ENCODE measurements at regions not wholly inside any gene's neighbourhood (a gene's known extent, or its start where the extent isn't known, plus 50 kb on each side); places are given as distances from the start of the nearest gene placed in this dataset.

- Histone ChIP-seq H3K4me1 (ENCODE audit: control insufficient read depth, insufficient read depth, low read length) (no peaks in the 10 kb centered on the region), H3K36me3 (ENCODE audit: control insufficient read depth, insufficient read depth, low read length) (no peaks in the 10 kb centered on the region), H3K4me3 (ENCODE audit: low read length) (no peak overlapping the region), H3K27ac (ENCODE audit: low read depth, low read length) (no peak overlapping the region), H3K27me3 (ENCODE audit: control insufficient read depth, insufficient read depth, low read length) (no peaks in the 10 kb centered on the region), H3K9ac (ENCODE audit: low read length) (no peak overlapping the region)
Measured at GRCh38 chr2:21690005-21690404, 566.2 kb downstream of the TDRD15 start.

DNA sequence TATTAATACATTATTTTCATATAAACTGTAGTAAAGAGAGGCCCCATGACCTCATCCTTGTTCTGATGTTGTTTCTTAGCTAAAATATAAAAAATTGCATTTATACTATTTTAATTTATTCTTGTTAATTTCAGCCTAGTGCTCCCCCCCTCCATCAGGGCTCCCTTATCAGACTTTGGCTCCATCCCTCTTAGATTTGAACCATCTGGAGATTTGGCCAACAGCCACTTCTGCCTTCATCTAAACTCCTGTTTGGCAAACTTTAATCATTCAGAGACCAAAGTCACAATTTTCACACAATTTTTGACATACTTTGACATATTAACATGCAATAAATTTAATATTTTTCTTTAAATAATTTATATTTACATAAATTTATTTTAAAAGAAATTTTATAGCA, 569.3 kb downstream of the TDRD15 start:
- H3K4me3 ChIP-seq (ENCODE audit: low read length): no peak overlapping the region
- no peak overlapping the region for H3K27ac ChIP-seq (ENCODE audit: low read depth, low read length)
- H3K36me3 ChIP-seq (ENCODE audit: control insufficient read depth, insufficient read depth, low read length): no peaks in the 10 kb centered on the region
- H3K27me3 ChIP-seq (ENCODE audit: control insufficient read depth, insufficient read depth, low read length): no peaks in the 10 kb centered on the region
- H3K9ac ChIP-seq (ENCODE audit: low read length): no peak overlapping the region
- no peaks in the 10 kb centered on the region for H3K4me1 ChIP-seq (ENCODE audit: control insufficient read depth, insufficient read depth, low read length)

DNA sequence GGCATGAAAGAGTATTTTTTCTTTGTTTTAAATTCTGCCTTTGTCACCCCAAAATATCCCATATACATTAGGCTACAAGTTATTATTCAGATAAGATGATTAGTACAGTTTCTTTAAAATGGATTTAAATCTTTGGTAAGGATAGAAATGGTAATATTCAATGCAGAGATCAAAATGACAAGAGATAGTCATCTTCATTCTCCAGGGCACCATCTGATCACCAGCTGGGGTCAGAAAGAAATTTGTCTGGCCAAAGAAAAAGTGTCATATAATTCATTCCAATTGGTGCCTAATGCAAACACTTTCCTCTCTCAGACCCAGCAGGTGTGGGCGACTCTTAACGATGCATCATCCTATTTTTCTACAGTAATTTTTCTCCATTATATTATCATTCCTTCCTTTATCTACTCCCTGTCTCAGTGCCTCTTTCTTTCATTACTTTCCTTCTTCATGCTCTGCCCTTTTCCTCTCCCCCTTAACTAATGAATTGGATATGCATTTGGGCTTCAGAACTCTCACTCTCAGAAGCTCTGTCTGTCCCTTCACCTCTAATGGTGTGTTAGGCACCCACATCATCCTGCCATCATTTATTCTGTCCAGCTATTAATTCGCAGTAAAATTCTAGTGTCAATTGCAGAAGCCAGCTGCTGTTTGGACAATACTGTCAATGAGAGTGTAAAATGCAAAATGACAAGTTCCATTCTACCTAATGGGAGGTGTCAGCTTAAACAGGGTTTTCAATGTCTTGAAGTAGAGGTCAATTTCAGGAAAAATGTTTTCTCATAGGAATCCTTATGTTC, 570.5 kb downstream of the TDRD15 start:
- Histone ChIP-seq H3K4me3 (ENCODE audit: low read length) (no peak overlapping the region), H3K27ac (ENCODE audit: low read depth, low read length) (no peak overlapping the region), H3K9ac (ENCODE audit: low read length) (no peak overlapping the region), H3K27me3 (ENCODE audit: control insufficient read depth, insufficient read depth, low read length) (no peaks in the 10 kb centered on the region), H3K4me1 (ENCODE audit: control insufficient read depth, insufficient read depth, low read length) (no peaks in the 10 kb centered on the region), H3K36me3 (ENCODE audit: control insufficient read depth, insufficient read depth, low read length) (no peaks in the 10 kb centered on the region)

GRCh38 chr2:21696900-21697299, 573.1 kb downstream of the TDRD15 start:
- Histone ChIP-seq H3K9ac (ENCODE audit: low read length) (no peak overlapping the region), H3K4me1 (ENCODE audit: control insufficient read depth, insufficient read depth, low read length) (no peaks in the 10 kb centered on the region), H3K36me3 (ENCODE audit: control insufficient read depth, insufficient read depth, low read length) (no peaks in the 10 kb centered on the region), H3K27ac (ENCODE audit: low read depth, low read length) (no peak overlapping the region), H3K4me3 (ENCODE audit: low read length) (no peak overlapping the region), H3K27me3 (ENCODE audit: control insufficient read depth, insufficient read depth, low read length) (no peaks in the 10 kb centered on the region)

DNA sequence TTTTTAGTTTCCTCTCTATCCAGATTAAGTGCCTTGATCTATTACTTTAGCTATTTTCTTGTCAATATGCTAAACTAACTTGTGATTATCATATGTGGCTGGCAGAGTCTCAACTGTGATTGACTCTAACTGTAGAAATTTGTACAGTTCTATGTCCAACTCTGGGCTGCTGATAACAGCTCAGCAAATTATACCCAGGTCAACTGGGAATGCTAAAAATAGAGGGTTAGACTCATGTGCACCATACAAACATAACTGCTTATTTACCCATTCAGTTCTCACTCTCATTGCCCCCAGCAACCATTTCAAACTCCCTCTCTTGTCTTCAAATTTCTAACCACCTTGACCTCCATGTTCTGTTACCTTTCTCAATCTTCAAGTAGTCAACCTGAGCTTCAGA, 576.9 kb downstream of the TDRD15 start:
- Histone ChIP-seq H3K27ac (ENCODE audit: low read depth, low read length) (no peak overlapping the region), H3K36me3 (ENCODE audit: control insufficient read depth, insufficient read depth, low read length) (no peaks in the 10 kb centered on the region)

DNA sequence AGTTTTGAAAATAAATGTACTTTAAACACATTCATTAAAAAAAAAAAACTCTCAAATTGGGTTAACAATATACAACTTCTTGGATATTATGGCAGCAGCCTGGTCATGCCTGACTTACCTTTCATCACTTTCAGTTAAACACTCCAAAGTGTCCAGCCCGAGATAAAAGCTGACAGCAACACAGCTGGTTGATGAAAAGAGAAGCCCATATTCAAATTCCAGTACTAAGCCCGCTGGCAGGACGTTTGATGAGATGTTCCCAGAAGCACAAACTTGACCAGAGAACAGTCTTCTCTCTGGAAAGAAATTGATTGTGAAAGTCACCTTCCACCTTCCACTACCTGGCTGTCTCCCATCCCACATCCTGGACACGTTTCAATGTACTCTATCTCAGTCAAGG, 586.3 kb downstream of the TDRD15 start:
- Histone ChIP-seq H3K9ac (ENCODE audit: low read length) (no peak overlapping the region), H3K36me3 (ENCODE audit: control insufficient read depth, insufficient read depth, low read length) (no peaks in the 10 kb centered on the region), H3K27me3 (ENCODE audit: control insufficient read depth, insufficient read depth, low read length) (no peaks in the 10 kb centered on the region), H3K4me1 (ENCODE audit: control insufficient read depth, insufficient read depth, low read length) (no peaks in the 10 kb centered on the region), H3K27ac (ENCODE audit: low read depth, low read length) (no peak overlapping the region), H3K4me3 (ENCODE audit: low read length) (no peak overlapping the region)

More for the DNA sequence above, 576.9 kb downstream of the TDRD15 start:
- Histone ChIP-seq H3K27me3 (ENCODE audit: control insufficient read depth, insufficient read depth, low read length) (no peaks in the 10 kb centered on the region), H3K4me1 (ENCODE audit: control insufficient read depth, insufficient read depth, low read length) (no peaks in the 10 kb centered on the region), H3K4me3 (ENCODE audit: low read length) (no peak overlapping the region), H3K9ac (ENCODE audit: low read length) (no peak overlapping the region)

DNA sequence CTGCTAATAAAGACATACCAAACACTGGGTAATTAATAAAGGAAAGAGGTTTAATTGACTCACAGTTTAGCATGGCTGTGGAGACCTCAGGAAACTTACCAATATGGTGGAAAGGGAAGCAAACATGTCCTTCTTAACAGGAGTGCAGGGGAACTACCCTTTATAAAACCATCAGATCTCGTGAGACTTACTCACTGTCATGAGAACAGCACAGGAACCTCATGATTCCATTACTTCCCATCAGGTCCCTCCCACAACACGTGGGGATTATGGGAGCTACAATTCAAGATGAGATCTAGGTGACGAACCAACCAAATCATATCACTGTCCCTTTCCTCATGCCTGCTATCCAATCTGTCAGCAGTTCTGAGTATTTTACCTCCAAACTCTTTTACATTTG, 586.7 kb downstream of the TDRD15 start:
- H3K27me3 ChIP-seq (ENCODE audit: control insufficient read depth, insufficient read depth, low read length): no peaks in the 10 kb centered on the region
- H3K9ac ChIP-seq (ENCODE audit: low read length): no peak overlapping the region
- no peaks in the 10 kb centered on the region for H3K4me1 ChIP-seq (ENCODE audit: control insufficient read depth, insufficient read depth, low read length)
- no peak overlapping the region for H3K4me3 ChIP-seq (ENCODE audit: low read length)
- no peak overlapping the region for H3K27ac ChIP-seq (ENCODE audit: low read depth, low read length)
- H3K36me3 ChIP-seq (ENCODE audit: control insufficient read depth, insufficient read depth, low read length): no peaks in the 10 kb centered on the region

DNA sequence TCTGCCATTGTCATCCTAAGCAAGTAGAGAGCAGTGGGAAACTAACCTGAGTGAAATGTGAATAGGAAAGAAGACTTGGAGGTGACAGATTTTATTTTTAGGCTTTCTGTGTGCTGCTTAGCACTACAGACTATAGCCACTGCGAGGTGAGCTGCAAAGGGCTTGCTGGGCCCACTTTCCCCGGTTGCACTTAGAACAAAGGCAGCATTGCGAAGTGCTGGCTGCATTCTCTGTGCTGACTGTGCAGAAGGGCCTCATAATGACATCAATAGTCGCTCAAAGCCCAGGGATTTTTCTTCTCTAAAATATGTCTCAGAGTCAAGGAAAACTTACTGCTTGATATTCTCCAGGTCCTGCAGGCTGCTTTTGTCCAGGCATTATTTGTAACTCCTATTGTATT, 592.1 kb downstream of the TDRD15 start:
- Histone ChIP-seq H3K4me1 (ENCODE audit: control insufficient read depth, insufficient read depth, low read length) (no peaks in the 10 kb centered on the region), H3K27me3 (ENCODE audit: control insufficient read depth, insufficient read depth, low read length) (no peaks in the 10 kb centered on the region), H3K9ac (ENCODE audit: low read length) (no peak overlapping the region), H3K4me3 (ENCODE audit: low read length) (no peak overlapping the region), H3K36me3 (ENCODE audit: control insufficient read depth, insufficient read depth, low read length) (no peaks in the 10 kb centered on the region), H3K27ac (ENCODE audit: low read depth, low read length) (no peak overlapping the region)

GRCh38 chr2:21727101-21727500, 603.3 kb downstream of the TDRD15 start:
- H3K27me3 ChIP-seq (ENCODE audit: control insufficient read depth, insufficient read depth, low read length): no peaks in the 10 kb centered on the region
- H3K9ac ChIP-seq (ENCODE audit: low read length): no peak overlapping the region
- no peaks in the 10 kb centered on the region for H3K36me3 ChIP-seq (ENCODE audit: control insufficient read depth, insufficient read depth, low read length)
- H3K4me3 ChIP-seq (ENCODE audit: low read length): no peak overlapping the region
- no peak overlapping the region for H3K27ac ChIP-seq (ENCODE audit: low read depth, low read length)
- H3K4me1 ChIP-seq (ENCODE audit: control insufficient read depth, insufficient read depth, low read length): no peaks in the 10 kb centered on the region

DNA sequence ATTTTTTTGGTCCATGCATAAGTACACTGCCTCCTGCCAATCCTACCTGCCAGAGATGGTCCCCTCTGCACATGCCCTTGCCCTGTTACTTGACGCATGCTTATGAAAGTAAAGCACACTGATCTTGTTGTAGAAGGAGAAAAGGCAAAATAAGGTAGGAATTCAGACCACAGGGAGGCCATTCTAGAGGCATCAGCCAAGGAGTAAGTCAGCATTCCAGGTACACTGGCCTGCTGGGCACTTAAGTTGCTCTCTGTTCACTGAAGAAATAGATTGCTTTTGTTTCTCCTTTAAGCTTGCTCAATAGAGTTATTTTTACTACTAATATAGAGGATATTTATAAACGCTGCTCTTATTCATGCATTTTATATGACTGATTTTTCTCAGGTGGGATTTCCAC, 604.4 kb downstream of the TDRD15 start:
- Histone ChIP-seq H3K27me3 (ENCODE audit: control insufficient read depth, insufficient read depth, low read length) (no peaks in the 10 kb centered on the region), H3K9ac (ENCODE audit: low read length) (no peak overlapping the region), H3K36me3 (ENCODE audit: control insufficient read depth, insufficient read depth, low read length) (no peaks in the 10 kb centered on the region), H3K27ac (ENCODE audit: low read depth, low read length) (no peak overlapping the region), H3K4me1 (ENCODE audit: control insufficient read depth, insufficient read depth, low read length) (no peaks in the 10 kb centered on the region), H3K4me3 (ENCODE audit: low read length) (no peak overlapping the region)

DNA sequence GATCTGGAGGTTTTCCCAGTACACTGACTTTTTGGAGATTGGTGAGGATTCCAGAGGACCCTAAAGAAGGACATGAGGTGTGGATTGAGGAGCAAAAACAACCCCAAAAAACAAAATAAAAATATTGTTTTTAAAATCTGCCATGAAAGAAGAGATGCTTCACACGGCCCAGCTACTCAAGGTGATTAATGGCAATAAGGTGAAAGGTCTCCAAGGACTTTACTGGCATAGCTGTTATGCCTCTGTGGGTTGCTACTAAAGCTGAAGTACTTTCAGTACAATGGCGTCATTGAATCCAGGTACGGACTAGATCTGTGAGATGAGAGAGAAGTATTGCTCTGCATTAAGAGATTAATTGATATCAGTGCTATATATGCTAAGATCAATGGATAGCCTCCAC, 606.4 kb downstream of the TDRD15 start:
- no peaks in the 10 kb centered on the region for H3K4me1 ChIP-seq (ENCODE audit: control insufficient read depth, insufficient read depth, low read length)
- no peaks in the 10 kb centered on the region for H3K36me3 ChIP-seq (ENCODE audit: control insufficient read depth, insufficient read depth, low read length)
- no peak overlapping the region for H3K9ac ChIP-seq (ENCODE audit: low read length)
- H3K27me3 ChIP-seq (ENCODE audit: control insufficient read depth, insufficient read depth, low read length): no peaks in the 10 kb centered on the region
- H3K4me3 ChIP-seq (ENCODE audit: low read length): no peak overlapping the region
- no peak overlapping the region for H3K27ac ChIP-seq (ENCODE audit: low read depth, low read length)

DNA sequence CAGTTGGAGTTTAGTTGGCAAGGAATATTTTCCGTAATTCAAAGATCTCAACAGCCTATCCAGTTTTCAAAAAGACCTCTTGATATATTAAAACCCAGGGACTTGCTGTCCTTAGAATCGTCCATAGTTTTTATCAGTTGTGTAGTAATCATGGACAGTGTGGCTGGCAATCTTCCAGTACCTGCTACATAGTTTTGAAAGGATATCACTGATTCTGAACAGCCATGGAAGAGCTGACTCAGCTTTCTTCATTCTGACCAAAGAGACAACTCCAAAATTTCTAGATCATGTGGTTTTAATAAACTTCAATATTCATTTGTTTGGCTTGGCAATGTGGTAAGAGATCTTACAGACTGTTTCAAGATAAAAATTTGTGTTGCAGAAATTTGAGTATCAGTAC, 616.7 kb downstream of the TDRD15 start:
- Histone ChIP-seq H3K36me3 (ENCODE audit: control insufficient read depth, insufficient read depth, low read length) (no peaks in the 10 kb centered on the region), H3K27ac (ENCODE audit: low read depth, low read length) (no peak overlapping the region), H3K4me3 (ENCODE audit: low read length) (no peak overlapping the region), H3K27me3 (ENCODE audit: control insufficient read depth, insufficient read depth, low read length) (no peaks in the 10 kb centered on the region), H3K9ac (ENCODE audit: low read length) (no peak overlapping the region), H3K4me1 (ENCODE audit: control insufficient read depth, insufficient read depth, low read length) (no peaks in the 10 kb centered on the region)

GRCh38 chr2:21746499-21746898, 622.7 kb downstream of the TDRD15 start:
- H3K4me3 ChIP-seq (ENCODE audit: low read length): no peak overlapping the region
- H3K36me3 ChIP-seq (ENCODE audit: control insufficient read depth, insufficient read depth, low read length): no peaks in the 10 kb centered on the region
- H3K27me3 ChIP-seq (ENCODE audit: control insufficient read depth, insufficient read depth, low read length): no peaks in the 10 kb centered on the region

More at GRCh38 chr2:21746499-21746898, 622.7 kb downstream of the TDRD15 start:
- H3K9ac ChIP-seq (ENCODE audit: low read length): no peak overlapping the region
- no peaks in the 10 kb centered on the region for H3K4me1 ChIP-seq (ENCODE audit: control insufficient read depth, insufficient read depth, low read length)
- H3K27ac ChIP-seq (ENCODE audit: low read depth, low read length): no peak overlapping the region

Measured in rectal smooth muscle tissue (tissue), 1 donor.